Upper lobe of right lung (tissue), 1 donor: ENCODE measurements at regions not wholly inside any gene's neighbourhood (a gene's known extent, or its start where the extent isn't known, plus 50 kb on each side); places are given as distances from the start of the nearest gene placed in this dataset.

ENCODE experiments used
- ATAC-seq: fragments of 200-7000 bp; cut with Tn5 transposase; one replicate; pipeline ENCODE4 v1.9.1; 2020; ENCODE audit warnings: mild to moderate bottlenecking, moderate library complexity
- DNase-seq: peaks from one replicate; pipeline ENCODE4 v3.0.0-alpha.2; 2020
- H3K27ac ChIP-seq: fragments of 200-600 bp; one replicate; pipeline ENCODE4 v1.8.0; 2022
- H3K27me3 ChIP-seq: fragments of 200-600 bp; one replicate; pipeline ENCODE4 v1.8.0; 2022; ENCODE audit warnings: mild to moderate bottlenecking
- H3K36me3 ChIP-seq: fragments of 200-600 bp; one replicate; pipeline ENCODE4 v1.8.0; 2022
- H3K4me1 ChIP-seq: fragments of 200-600 bp; one replicate; pipeline ENCODE4 v1.8.0; 2022
- H3K4me3 ChIP-seq: fragments of 200-600 bp; one replicate; pipeline ENCODE4 v1.8.0; 2022; ENCODE audit warnings: mild to moderate bottlenecking
- H3K9me3 ChIP-seq: fragments of 200-600 bp; one replicate; pipeline ENCODE4 v1.8.0; 2022
- intact Hi-C: fragments of 100-400 bp; cut with DNase I; formaldehyde crosslinking; loops from one replicate; pipeline ENCODE4 v1.11.0; 2022
- TF ChIP-seq, protein P1 (sequence below): fragments of 200-600 bp; IDR thresholded peaks from one replicate; pipeline ENCODE4 v1.8.0; 2022; ENCODE audit warnings: antibody characterized with exemption
- donor health status: DM: no; HTN: yes; CAD: no; lungs with severe emphysema.

DNA sequence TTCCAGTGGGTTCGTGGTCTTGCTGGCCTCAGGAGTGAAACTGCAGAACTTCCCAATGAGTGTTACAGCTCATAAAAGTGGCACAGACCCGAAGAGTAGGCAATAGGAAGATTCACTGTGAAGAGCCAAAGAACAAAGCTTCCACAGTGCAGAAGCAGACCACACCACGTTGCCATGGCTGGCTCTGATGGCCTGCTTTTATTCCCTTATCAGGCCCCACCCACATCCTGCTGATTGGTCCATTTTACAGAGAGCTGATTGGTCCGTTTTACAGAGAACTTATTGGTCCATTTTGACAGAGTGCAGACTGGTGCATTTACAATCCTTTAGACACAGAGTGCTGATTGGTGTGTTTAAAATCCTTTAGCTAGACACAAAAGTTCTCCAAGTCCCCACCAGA lies 131.4 kb upstream of the CHRM3 start:
- TF ChIP-seq, protein P1, sequence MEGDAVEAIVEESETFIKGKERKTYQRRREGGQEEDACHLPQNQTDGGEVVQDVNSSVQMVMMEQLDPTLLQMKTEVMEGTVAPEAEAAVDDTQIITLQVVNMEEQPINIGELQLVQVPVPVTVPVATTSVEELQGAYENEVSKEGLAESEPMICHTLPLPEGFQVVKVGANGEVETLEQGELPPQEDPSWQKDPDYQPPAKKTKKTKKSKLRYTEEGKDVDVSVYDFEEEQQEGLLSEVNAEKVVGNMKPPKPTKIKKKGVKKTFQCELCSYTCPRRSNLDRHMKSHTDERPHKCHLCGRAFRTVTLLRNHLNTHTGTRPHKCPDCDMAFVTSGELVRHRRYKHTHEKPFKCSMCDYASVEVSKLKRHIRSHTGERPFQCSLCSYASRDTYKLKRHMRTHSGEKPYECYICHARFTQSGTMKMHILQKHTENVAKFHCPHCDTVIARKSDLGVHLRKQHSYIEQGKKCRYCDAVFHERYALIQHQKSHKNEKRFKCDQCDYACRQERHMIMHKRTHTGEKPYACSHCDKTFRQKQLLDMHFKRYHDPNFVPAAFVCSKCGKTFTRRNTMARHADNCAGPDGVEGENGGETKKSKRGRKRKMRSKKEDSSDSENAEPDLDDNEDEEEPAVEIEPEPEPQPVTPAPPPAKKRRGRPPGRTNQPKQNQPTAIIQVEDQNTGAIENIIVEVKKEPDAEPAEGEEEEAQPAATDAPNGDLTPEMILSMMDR: no peak

DNA sequence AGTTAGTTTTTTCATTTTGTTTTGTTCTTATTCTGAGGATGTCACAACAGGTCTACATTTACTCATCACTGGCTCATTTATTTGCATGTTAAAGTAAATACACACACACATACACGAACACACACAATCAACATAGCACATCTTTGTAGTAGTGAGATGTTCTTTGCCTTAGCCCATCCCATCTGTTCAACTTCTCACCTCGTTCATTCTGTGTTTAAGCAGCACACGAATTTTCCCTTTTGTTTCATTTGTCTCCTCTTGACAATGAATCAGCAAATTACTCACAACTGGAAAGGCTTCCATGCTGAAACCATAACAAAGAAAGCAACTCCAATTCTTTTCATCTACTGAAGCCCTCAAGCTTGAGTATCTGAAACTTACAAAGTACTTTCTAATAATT lies 133.3 kb upstream of the CHRM3 start:
- TF ChIP-seq, protein P1: no peak
- Histone ChIP-seq H3K36me3 (no peaks in the 10 kb centered on the region), H3K4me3 (no peak overlapping the region), H3K9me3 (no peaks in the 10 kb centered on the region), H3K27me3 (no peaks in the 10 kb centered on the region), H3K4me1 (no peaks in the 10 kb centered on the region), H3K27ac (no peak overlapping the region)
- intact Hi-C loops: no loop called here
- no peak for ATAC-seq
- DNase-seq: no peak

More for the DNA sequence above, 131.4 kb upstream of the CHRM3 start:
- ATAC-seq (no peak), DNase-seq (no peak)
- intact Hi-C loops: no loop called here
- Histone ChIP-seq H3K27me3 (no peaks in the 10 kb centered on the region), H3K36me3 (no peaks in the 10 kb centered on the region), H3K9me3 (no peaks in the 10 kb centered on the region), H3K4me1 (no peaks in the 10 kb centered on the region), H3K4me3 (no peak overlapping the region), H3K27ac (no peak overlapping the region)

DNA sequence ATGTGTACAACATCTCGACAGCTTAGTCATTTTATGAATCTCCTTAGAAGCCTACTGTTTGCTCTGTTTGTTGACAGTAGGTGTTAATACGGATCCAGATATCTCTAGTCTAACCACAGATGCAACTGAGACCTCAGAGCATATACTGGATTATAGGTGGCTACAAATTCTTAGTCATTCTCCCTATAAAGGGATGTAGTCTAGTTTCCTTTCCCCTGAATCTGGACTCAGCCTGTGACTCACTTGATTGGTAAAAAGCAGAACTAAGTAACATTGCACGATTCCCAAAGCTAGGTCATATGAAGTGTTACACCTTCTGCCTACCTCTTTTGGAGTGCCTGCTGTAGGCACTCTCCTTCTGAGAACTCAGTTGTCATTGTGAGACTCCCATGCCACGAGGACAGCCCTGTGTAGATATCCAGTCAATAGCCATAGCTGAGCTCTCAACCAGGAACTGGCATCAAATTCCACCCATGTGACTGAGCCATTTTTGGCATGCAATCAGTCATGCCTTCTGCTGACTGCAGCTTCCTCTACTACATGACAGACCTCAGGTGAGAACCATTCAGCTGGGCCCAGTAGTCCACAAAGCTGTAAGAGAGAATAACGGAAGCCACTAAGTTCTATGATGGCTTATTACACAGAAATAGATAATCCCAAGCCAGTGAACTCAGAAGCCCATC lies 135.9 kb upstream of the CHRM3 start:
- no peaks in the 10 kb centered on the region for H3K4me1 ChIP-seq
- TF ChIP-seq, protein P1: no peak
- no peak overlapping the region for H3K27ac ChIP-seq
- peak; percentile 15 for ATAC-seq
- DNase-seq: no peak
- intact Hi-C loops: no loop called here
- no peaks in the 10 kb centered on the region for H3K27me3 ChIP-seq
- H3K4me3 ChIP-seq: no peak overlapping the region
- no peaks in the 10 kb centered on the region for H3K36me3 ChIP-seq
- no peaks in the 10 kb centered on the region for H3K9me3 ChIP-seq

DNA sequence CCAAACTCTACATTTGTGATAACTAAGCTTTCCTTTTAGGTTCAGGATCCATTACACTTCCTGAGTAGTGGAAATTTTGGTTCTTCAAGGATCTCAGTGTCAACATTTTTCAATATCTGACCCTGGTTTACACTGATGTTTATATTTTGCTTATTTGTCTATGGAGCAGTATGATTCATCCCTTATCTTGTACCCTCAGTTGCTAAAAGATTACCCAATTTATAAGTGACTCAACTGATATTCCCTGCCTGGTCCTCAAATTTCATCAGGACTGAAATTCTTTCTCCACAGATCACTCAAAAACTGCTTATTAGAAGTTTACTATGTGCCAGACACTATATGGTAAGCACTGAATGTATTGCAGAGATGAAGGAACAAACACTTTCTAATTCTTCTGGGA lies 139.1 kb upstream of the CHRM3 start:
- H3K9me3 ChIP-seq: no peaks in the 10 kb centered on the region
- DNase-seq (no peak), ATAC-seq (no peak)
- no peaks in the 10 kb centered on the region for H3K4me1 ChIP-seq
- no peak overlapping the region for H3K27ac ChIP-seq
- intact Hi-C loops: no loop called here
- H3K36me3 ChIP-seq: no peaks in the 10 kb centered on the region
- no peak overlapping the region for H3K4me3 ChIP-seq
- H3K27me3 ChIP-seq: no peaks in the 10 kb centered on the region
- TF ChIP-seq, protein P1: no peak

DNA sequence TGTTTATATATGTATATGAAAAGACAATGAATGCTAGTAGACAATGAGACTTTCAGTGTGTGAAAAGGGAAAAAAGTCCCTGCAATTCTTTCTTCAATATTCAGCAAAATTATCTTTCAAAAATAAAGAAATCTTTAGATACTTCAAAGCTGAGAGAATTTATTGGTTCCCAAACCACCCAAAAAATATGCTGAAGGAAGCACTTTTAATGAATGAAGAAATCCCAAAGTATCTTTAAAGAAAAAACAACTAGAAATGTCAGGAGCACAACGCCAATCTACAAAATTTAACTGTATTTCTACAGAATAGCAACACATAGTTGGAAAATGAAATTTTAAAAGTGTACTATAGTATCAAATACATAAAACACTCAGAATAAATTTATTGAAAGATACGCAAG lies 142.3 kb upstream of the CHRM3 start:
- Histone ChIP-seq H3K27me3 (no peaks in the 10 kb centered on the region), H3K36me3 (no peaks in the 10 kb centered on the region), H3K4me1 (no peaks in the 10 kb centered on the region), H3K9me3 (no peaks in the 10 kb centered on the region), H3K4me3 (no peak overlapping the region), H3K27ac (no peak overlapping the region)
- ATAC-seq: no peak
- intact Hi-C loops: no loop called here
- TF ChIP-seq, protein P1: no peak
- DNase-seq: no peak

DNA sequence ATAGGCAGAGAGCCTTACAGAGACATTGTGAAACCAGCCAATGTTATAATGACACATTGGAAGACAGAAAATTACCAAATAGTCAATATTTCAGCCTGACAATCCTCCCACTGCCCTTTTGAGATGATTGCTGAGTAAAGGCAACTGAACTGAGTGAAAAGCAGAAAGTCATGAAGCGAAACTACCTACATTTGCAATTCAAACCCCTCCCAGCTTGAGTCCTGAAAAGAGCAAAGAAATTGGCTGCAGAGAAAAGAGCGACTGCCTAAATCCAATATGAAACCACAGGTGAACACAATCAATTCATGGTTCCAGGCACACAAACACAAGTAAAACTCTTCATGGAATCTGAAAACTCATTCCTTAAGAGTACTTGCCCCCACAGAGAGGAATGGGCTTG lies 143.4 kb upstream of the CHRM3 start:
- DNase-seq: no peak
- Histone ChIP-seq H3K27ac (no peak overlapping the region), H3K4me1 (no peaks in the 10 kb centered on the region), H3K4me3 (no peak overlapping the region), H3K27me3 (no peaks in the 10 kb centered on the region), H3K9me3 (no peaks in the 10 kb centered on the region), H3K36me3 (no peaks in the 10 kb centered on the region)
- ATAC-seq: no peak
- TF ChIP-seq, protein P1: no peak
- intact Hi-C loops: no loop called here
